ENCODE measurements at regions not wholly inside any gene's neighbourhood (a gene's known extent, or its start where the extent isn't known, plus 50 kb on each side); places are given as distances from the start of the nearest gene placed in this dataset.

DNA sequence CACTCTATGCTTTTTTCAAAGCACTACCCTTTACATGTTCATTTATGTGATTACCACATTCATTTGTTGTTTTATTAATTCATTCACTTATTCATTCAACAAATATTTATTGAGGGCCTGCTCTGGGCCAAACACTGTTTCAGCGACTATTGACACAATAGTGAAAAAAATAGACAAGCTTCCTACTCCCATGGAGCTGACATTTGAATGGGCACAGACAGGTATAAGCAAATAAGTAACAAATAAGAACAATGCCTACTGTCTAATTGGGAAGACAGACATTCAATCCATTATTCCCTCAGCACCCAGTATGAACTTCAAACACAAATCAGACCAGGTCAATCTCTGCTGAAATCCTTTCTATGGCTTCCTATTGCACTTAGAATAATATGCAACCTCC is 156.9 kb upstream of the NR3C1 start:
- TF ChIP-seq SP1 (IDR thresholded peaks at IDR 0.05) (no peak), ELF4 (IDR thresholded peaks at IDR 0.05) (no peak), FOXK2 (IDR thresholded peaks at IDR 0.05) (no peak)
